GM23338 (cell line): ENCODE measurements at regions not wholly inside any gene's neighbourhood (a gene's known extent, or its start where the extent isn't known, plus 50 kb on each side); places are given as distances from the start of the nearest gene placed in this dataset.

Experiments
- ATAC-seq: fragments of 200-7000 bp; cut with Tn5 transposase; 3 replicates; pipeline ENCODE4 v1.9.1; 2020
- DNase-seq: peaks from one replicate; pipeline ENCODE4 v3.0.0-alpha.2; 2015; ENCODE audit warnings: low spot score
- H2AFZ ChIP-seq: fragments of 200-600 bp; sonication (generic); 2 replicates; pipeline ENCODE4 v1.8.0; 2016; ENCODE audit warnings: antibody characterized with exemption, mild to moderate bottlenecking, moderate library complexity
- H3F3A ChIP-seq: fragments of 200-600 bp; sonication (generic); replicated peaks from 2 replicates; pipeline ENCODE4 v1.8.0; 2017; ENCODE audit warnings: antibody characterized with exemption, mixed run types, low read depth
- H3K27ac ChIP-seq: fragments of 200-600 bp; sonication (generic); 2 replicates; pipeline ENCODE4 v1.6.1; 2016; ENCODE audit warnings: low read depth
- H3K27me3 ChIP-seq: fragments of 200-600 bp; sonication (generic); 2 replicates; pipeline ENCODE4 v1.8.0; 2016; ENCODE audit warnings: mild to moderate bottlenecking, mixed run types, moderate library complexity; ENCODE audit not compliant: insufficient read depth
- H3K36me3 ChIP-seq: fragments of 200-600 bp; sonication (generic); 2 replicates; pipeline ENCODE4 v1.8.0; 2016; ENCODE audit warnings: mild to moderate bottlenecking; ENCODE audit not compliant: insufficient read depth
- H3K4me1 ChIP-seq: fragments of 200-600 bp; sonication (generic); 2 replicates; pipeline ENCODE4 v1.8.0; 2016; ENCODE audit warnings: mild to moderate bottlenecking, moderate library complexity; ENCODE audit not compliant: insufficient read depth
- H3K4me2 ChIP-seq: fragments of 200-600 bp; sonication (generic); 2 replicates; pipeline ENCODE4 v1.7.1; 2017; ENCODE audit warnings: mixed run types
- H3K4me3 ChIP-seq: fragments of 200-600 bp; sonication (generic); 2 replicates; pipeline ENCODE4 v1.6.1; 2016; ENCODE audit warnings: mixed run types
- H3K79me2 ChIP-seq: fragments of 200-600 bp; sonication (generic); replicated peaks from 2 replicates; pipeline ENCODE4 v1.8.0; 2017; ENCODE audit warnings: mild to moderate bottlenecking; ENCODE audit not compliant: insufficient read depth
- H3K9me2 ChIP-seq: fragments of 200-600 bp; sonication (generic); 2 replicates; pipeline ENCODE4 v1.8.0; 2017; ENCODE audit not compliant: insufficient read depth
- H4K20me1 ChIP-seq: fragments of 200-600 bp; sonication (generic); replicated peaks from 2 replicates; pipeline ENCODE4 v1.8.0; 2017; ENCODE audit warnings: mild to moderate bottlenecking; ENCODE audit not compliant: insufficient read depth
- H3K27ac Mint-ChIP-seq: 2 replicates; pipeline ENCODE4 v1.8.0; 2020; ENCODE audit warnings: inconsistent platforms, mild to moderate bottlenecking, moderate library complexity, mixed read lengths
- H3K27me3 Mint-ChIP-seq: 3 replicates; pipeline ENCODE4 v1.8.0; 2022; ENCODE audit warnings: low read depth, mild to moderate bottlenecking, moderate library complexity, mixed read lengths, inconsistent platforms; ENCODE audit not compliant: insufficient read depth, poor library complexity
- H3K36me3 Mint-ChIP-seq: 3 replicates; pipeline ENCODE4 v1.8.0; 2021; ENCODE audit warnings: low read depth, mild to moderate bottlenecking, inconsistent platforms, moderate library complexity, mixed read lengths
- H3K4me1 Mint-ChIP-seq: 3 replicates; pipeline ENCODE4 v1.8.0; 2020; ENCODE audit warnings: mild to moderate bottlenecking, inconsistent platforms, mixed read lengths
- H3K4me3 Mint-ChIP-seq: 3 replicates; pipeline ENCODE4 v1.8.0; 2021; ENCODE audit warnings: moderate library complexity, mild to moderate bottlenecking, inconsistent platforms, mixed read lengths
- H3K9me3 Mint-ChIP-seq: 3 replicates; pipeline ENCODE4 v1.8.0; 2020; ENCODE audit warnings: moderate library complexity, mild to moderate bottlenecking, inconsistent platforms, mixed read lengths
- CREB1 ChIP-seq: fragments of 250-450 bp; sonication (Bioruptor Pico); IDR thresholded peaks from 2 replicates; pipeline ENCODE4 v1.5.0; 2020; ENCODE audit warnings: low read depth, mild to moderate bottlenecking, moderate library complexity
- EZH2 ChIP-seq: fragments of 200-600 bp; sonication (generic); IDR thresholded peaks from one replicate; pipeline ENCODE4 v1.8.0; 2017; ENCODE audit warnings: antibody characterized with exemption, mild to moderate bottlenecking, low read depth; ENCODE audit not compliant: unreplicated experiment
- EZH2phosphoT487 ChIP-seq: fragments of 200-600 bp; sonication (generic); IDR thresholded peaks from one replicate; pipeline ENCODE4 v1.8.1; 2018; ENCODE audit warnings: antibody characterized with exemption; ENCODE audit not compliant: unreplicated experiment
- JUNB ChIP-seq: IDR thresholded peaks from one replicate; pipeline ENCODE4 v1.6.1; 2016; ENCODE audit warnings: antibody characterized with exemption; ENCODE audit not compliant: unreplicated experiment
- ZNF331 ChIP-seq: fragments of 250-450 bp; sonication (Bioruptor Pico); IDR thresholded peaks from 2 replicates; pipeline ENCODE4 v1.5.0; 2020; ENCODE audit warnings: low read depth, mild to moderate bottlenecking, moderate library complexity
- TF ChIP-seq, protein P1 (sequence below): fragments of 250-450 bp; sonication (Bioruptor Pico); IDR thresholded peaks from 2 replicates; pipeline ENCODE4 v1.5.0; 2020; ENCODE audit warnings: mild to moderate bottlenecking, moderate library complexity
- TF ChIP-seq, protein P2 (sequence below): IDR thresholded peaks from 2 replicates; pipeline ENCODE4 v1.6.1; 2016; ENCODE audit warnings: antibody characterized with exemption
- TF ChIP-seq, protein P3 (sequence below): IDR thresholded peaks from one replicate; pipeline ENCODE4 v1.6.1; 2018; ENCODE audit warnings: antibody characterized with exemption; ENCODE audit not compliant: unreplicated experiment

DNA sequence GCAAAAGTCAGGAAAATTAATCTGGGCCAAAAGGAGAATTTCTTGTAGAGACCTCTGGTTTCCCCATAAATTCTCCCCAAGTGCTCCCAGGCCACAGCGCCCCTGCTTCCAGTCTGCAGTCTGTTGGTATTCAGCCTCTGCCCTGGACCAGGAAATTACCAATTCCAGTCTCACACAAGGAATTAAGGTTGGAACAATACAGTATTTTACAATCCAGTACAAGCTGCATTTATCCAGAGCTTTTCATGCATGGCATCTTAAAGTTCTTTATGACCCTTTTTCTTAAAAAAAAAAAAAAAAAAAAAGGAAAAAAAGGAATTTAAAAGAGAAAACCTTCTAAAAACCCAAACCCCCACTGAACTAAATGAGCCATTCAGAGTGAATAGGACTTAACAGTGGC lies 139.6 kb upstream of the RANBP3L start (continued):
- TF ChIP-seq, protein P1, sequence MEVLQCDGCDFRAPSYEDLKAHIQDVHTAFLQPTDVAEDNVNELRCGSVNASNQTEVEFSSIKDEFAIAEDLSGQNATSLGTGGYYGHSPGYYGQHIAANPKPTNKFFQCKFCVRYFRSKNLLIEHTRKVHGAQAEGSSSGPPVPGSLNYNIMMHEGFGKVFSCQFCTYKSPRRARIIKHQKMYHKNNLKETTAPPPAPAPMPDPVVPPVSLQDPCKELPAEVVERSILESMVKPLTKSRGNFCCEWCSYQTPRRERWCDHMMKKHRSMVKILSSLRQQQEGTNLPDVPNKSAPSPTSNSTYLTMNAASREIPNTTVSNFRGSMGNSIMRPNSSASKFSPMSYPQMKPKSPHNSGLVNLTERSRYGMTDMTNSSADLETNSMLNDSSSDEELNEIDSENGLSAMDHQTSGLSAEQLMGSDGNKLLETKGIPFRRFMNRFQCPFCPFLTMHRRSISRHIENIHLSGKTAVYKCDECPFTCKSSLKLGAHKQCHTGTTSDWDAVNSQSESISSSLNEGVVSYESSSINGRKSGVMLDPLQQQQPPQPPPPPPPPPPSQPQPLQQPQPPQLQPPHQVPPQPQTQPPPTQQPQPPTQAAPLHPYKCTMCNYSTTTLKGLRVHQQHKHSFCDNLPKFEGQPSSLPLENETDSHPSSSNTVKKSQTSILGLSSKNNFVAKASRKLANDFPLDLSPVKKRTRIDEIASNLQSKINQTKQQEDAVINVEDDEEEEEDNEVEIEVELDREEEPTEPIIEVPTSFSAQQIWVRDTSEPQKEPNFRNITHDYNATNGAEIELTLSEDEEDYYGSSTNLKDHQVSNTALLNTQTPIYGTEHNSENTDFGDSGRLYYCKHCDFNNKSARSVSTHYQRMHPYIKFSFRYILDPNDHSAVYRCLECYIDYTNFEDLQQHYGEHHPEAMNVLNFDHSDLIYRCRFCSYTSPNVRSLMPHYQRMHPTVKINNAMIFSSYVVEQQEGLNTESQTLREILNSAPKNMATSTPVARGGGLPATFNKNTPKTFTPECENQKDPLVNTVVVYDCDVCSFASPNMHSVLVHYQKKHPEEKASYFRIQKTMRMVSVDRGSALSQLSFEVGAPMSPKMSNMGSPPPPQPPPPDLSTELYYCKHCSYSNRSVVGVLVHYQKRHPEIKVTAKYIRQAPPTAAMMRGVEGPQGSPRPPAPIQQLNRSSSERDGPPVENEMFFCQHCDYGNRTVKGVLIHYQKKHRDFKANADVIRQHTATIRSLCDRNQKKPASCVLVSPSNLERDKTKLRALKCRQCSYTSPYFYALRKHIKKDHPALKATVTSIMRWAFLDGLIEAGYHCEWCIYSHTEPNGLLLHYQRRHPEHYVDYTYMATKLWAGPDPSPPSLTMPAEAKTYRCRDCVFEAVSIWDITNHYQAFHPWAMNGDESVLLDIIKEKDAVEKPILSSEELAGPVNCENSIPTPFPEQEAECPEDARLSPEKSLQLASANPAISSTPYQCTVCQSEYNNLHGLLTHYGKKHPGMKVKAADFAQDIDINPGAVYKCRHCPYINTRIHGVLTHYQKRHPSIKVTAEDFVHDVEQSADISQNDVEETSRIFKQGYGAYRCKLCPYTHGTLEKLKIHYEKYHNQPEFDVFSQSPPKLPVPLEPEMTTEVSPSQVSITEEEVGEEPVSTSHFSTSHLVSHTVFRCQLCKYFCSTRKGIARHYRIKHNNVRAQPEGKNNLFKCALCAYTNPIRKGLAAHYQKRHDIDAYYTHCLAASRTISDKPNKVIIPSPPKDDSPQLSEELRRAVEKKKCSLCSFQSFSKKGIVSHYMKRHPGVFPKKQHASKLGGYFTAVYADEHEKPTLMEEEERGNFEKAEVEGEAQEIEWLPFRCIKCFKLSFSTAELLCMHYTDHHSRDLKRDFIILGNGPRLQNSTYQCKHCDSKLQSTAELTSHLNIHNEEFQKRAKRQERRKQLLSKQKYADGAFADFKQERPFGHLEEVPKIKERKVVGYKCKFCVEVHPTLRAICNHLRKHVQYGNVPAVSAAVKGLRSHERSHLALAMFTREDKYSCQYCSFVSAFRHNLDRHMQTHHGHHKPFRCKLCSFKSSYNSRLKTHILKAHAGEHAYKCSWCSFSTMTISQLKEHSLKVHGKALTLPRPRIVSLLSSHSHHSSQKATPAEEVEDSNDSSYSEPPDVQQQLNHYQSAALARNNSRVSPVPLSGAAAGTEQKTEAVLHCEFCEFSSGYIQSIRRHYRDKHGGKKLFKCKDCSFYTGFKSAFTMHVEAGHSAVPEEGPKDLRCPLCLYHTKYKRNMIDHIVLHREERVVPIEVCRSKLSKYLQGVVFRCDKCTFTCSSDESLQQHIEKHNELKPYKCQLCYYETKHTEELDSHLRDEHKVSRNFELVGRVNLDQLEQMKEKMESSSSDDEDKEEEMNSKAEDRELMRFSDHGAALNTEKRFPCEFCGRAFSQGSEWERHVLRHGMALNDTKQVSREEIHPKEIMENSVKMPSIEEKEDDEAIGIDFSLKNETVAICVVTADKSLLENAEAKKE = no peak

DNA sequence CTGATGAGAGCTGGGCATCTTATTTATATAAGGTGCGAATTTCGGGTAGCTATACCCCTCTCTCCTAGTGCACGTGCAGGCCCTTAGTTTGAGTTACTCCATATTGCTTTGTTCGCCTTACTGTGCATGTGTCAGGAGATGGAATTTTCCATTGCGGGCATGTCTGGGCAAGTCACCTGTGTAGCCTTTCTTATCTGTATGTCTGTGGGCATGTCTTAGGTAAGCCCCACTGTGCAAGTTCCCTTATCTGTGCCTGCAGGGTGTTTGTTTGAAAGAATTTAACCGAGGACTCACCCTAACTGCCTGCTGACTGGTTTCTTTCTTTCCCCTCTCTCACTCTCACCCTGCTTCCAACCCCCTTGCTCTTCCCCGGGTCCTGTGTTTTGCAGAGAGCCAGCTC lies 140.7 kb upstream of the RANBP3L start:
- peak; percentile 34; the same call in 2 of the 3 replicates for ATAC-seq
- H3K4me3 Mint-ChIP-seq = no peak overlapping the region
- peak overlapping the region; percentile 67 for H2AFZ ChIP-seq

DNA sequence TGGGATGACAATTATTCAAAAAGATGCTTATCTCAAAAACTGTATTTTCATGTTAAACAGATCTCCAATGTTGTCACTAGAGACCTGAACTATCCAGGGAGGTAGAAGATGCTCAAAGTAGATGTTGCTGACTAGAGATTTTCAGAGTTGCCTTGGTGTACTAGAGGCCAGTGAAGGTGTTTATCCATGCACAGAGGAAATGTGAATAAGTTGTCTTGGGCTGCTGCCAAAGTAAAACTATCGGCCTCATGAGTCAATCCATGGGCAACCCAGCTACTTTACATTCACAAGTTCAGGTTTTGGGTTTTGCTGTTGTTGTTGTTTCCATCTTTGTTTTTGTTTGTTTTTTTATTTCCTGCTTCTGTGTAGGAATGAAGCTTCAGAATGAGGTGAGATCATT lies 141.1 kb upstream of the RANBP3L start:
- H3K36me3 Mint-ChIP-seq = no peaks in the 10 kb centered on the region
- no peak for ATAC-seq
- no peaks in the 10 kb centered on the region for H3K79me2 ChIP-seq

More for the DNA sequence above, 140.7 kb upstream of the RANBP3L start:
- no peak overlapping the region for H3K4me3 ChIP-seq
- H3F3A ChIP-seq = 0 out of 2 replicates have a peak, but pooled peaks cover 3% of the 10 kb centered on the region
- peaks cover 12% of the 10 kb centered on the region; the same call in 1 of the 2 replicates for H3K9me2 ChIP-seq
- no peak for DNase-seq
- H3K9me3 Mint-ChIP-seq = no peaks in the 10 kb centered on the region
- no peaks in the 10 kb centered on the region for H3K36me3 Mint-ChIP-seq
- H3K27ac ChIP-seq = no peak overlapping the region
- H3K27ac Mint-ChIP-seq = peak overlapping the region; percentile 3; the same call in 1 of the 2 replicates
- no peaks in the 10 kb centered on the region for H3K36me3 ChIP-seq
- no peaks in the 10 kb centered on the region for H3K79me2 ChIP-seq
- H3K4me1 Mint-ChIP-seq = peaks cover 23% of the 10 kb centered on the region
- no peaks in the 10 kb centered on the region for H3K27me3 ChIP-seq
- no peak for TF ChIP-seq JUNB
- peaks cover 2% of the 10 kb centered on the region for H3K27me3 Mint-ChIP-seq
- H4K20me1 ChIP-seq = no peaks in the 10 kb centered on the region
- H3K4me1 ChIP-seq = no peaks in the 10 kb centered on the region
- no peak overlapping the region for H3K4me2 ChIP-seq

More for the DNA sequence above, 141.1 kb upstream of the RANBP3L start:
- DNase-seq = no peak
- Mint-ChIP-seq H3K9me3 (no peaks in the 10 kb centered on the region), H3K27me3 (peaks cover 2% of the 10 kb centered on the region), H3K4me1 (peaks cover 23% of the 10 kb centered on the region), H3K27ac (no peak overlapping the region), H3K4me3 (no peak overlapping the region)
- TF ChIP-seq, protein P2, sequence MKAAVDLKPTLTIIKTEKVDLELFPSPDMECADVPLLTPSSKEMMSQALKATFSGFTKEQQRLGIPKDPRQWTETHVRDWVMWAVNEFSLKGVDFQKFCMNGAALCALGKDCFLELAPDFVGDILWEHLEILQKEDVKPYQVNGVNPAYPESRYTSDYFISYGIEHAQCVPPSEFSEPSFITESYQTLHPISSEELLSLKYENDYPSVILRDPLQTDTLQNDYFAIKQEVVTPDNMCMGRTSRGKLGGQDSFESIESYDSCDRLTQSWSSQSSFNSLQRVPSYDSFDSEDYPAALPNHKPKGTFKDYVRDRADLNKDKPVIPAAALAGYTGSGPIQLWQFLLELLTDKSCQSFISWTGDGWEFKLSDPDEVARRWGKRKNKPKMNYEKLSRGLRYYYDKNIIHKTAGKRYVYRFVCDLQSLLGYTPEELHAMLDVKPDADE = no peak
- TF ChIP-seq JUNB (no peak), CREB1 (CRISPR knock-in tag) (no peak), ZNF331 (CRISPR knock-in tag) (no peak), EZH2 (no peak), EZH2phosphoT487 (no peak)
- TF ChIP-seq, protein P3, sequence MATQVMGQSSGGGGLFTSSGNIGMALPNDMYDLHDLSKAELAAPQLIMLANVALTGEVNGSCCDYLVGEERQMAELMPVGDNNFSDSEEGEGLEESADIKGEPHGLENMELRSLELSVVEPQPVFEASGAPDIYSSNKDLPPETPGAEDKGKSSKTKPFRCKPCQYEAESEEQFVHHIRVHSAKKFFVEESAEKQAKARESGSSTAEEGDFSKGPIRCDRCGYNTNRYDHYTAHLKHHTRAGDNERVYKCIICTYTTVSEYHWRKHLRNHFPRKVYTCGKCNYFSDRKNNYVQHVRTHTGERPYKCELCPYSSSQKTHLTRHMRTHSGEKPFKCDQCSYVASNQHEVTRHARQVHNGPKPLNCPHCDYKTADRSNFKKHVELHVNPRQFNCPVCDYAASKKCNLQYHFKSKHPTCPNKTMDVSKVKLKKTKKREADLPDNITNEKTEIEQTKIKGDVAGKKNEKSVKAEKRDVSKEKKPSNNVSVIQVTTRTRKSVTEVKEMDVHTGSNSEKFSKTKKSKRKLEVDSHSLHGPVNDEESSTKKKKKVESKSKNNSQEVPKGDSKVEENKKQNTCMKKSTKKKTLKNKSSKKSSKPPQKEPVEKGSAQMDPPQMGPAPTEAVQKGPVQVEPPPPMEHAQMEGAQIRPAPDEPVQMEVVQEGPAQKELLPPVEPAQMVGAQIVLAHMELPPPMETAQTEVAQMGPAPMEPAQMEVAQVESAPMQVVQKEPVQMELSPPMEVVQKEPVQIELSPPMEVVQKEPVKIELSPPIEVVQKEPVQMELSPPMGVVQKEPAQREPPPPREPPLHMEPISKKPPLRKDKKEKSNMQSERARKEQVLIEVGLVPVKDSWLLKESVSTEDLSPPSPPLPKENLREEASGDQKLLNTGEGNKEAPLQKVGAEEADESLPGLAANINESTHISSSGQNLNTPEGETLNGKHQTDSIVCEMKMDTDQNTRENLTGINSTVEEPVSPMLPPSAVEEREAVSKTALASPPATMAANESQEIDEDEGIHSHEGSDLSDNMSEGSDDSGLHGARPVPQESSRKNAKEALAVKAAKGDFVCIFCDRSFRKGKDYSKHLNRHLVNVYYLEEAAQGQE = no peak
- Histone ChIP-seq H3K27me3 (no peaks in the 10 kb centered on the region), H3F3A (0 out of 2 replicates have a peak, but pooled peaks cover 3% of the 10 kb centered on the region), H2AFZ (peak overlapping the region; percentile 67), H3K9me2 (peaks cover 10% of the 10 kb centered on the region; the same call in 1 of the 2 replicates), H3K4me2 (no peak overlapping the region), H3K36me3 (no peaks in the 10 kb centered on the region), H3K27ac (no peak overlapping the region), H3K4me1 (no peaks in the 10 kb centered on the region), H4K20me1 (no peaks in the 10 kb centered on the region), H3K4me3 (no peak overlapping the region)
